ENCODE measurements at regions not wholly inside any gene's neighbourhood (a gene's known extent, or its start where the extent isn't known, plus 50 kb on each side); places are given as distances from the start of the nearest gene placed in this dataset.
A peak's percentile ranks its signal among the peaks of the same experiment; 100 is the strongest.

DNA sequence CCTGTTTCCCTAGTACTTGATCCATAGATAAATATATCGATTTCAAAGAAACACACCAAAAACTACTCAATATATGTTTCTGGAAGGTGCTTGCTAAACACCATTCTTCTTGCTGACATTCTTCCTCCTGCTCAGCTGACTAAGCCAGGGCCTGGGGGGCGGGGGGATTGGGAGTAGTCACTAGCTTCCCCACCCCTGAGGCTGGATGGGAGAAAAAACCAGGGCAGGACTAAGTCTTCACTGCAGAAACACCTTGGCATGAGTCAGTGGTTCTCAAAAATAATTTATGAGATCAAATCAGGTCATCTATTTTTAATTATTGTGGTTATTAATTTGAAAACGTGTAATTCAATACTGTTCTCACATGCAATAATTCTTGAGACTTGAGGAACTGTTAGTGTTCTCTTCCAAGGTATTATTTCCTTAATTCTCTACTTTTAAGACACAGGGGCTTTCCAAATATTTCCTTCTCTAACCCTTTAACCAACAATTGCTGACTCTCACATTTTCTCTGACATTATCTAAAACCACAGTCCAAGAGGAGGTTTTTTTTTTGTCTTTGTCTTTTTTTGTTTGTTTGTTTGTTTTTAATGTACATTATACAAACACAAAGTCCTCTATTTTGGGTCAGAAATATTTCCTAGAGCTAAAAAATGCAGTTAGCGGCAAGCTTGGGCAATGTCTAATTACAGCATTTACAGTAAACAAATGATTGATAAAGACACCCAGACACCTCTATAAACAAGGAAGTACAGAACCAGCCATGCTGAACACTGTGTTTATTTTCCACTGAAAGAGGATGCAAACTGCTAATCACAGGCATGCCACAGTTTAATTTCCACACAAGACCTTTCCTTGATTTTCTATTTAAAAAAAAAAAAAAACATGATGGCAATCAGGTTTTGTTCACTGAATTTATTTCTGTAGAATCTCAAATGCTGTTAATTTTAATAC, 120.3 kb upstream of the USP9X start:
- Histone ChIP-seq H3K27me3 (no peaks in the 10 kb centered on the region), H3K4me1 (ENCODE audit: control insufficient read depth in 1 of 2, insufficient read depth in 1 of 2, low read depth in 1 of 2, low read length in 1 of 2) (peaks cover 25 to 29% of the 10 kb centered on the region in 2 experiments), H3K27ac (peak overlapping the region; percentile 67), H3K4me3 (ENCODE audit: low read depth in 1 of 2, low read length in 1 of 2) (no peak overlapping the region), H3K36me3 (no peaks in the 10 kb centered on the region), H3K9me3 (no peaks in the 10 kb centered on the region)
- no peak for TF ChIP-seq CTCF (IDR thresholded peaks at IDR 0.05)

DNA sequence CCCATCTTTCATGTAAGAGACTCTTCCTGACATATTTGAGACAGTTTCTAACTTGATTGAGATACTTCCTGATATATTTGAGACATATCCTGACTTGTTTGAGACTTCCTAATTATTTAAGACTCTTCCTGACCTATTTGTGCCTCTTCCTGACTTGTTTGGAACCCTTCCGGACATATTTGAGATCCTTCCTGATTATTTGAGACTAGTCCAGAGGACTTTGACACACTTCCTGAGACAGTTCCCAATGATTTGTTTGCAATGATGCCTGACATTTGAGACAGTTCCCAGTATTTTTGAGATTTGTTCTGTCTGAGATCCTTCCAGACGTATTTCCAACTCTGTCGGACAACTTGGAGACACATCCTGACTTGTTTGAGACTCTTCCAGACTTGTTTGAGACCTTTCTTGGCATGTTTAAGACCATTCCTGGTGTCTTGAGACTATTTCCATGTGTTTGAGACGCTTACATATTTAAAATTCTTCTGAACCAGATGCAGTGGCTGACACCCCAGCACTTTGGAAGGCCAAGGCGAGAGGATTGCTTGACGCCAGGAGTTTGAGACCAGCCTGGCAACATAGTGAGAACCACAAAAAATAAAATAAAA, 118.9 kb upstream of the USP9X start:
- H3K4me1 ChIP-seq (ENCODE audit: control insufficient read depth in 1 of 2, insufficient read depth in 1 of 2, low read depth in 1 of 2, low read length in 1 of 2): peaks cover 25 to 29% of the 10 kb centered on the region in 2 experiments
- H3K4me3 ChIP-seq (ENCODE audit: low read depth in 1 of 2, low read length in 1 of 2): no peak overlapping the region
- TF ChIP-seq CTCF (IDR thresholded peaks at IDR 0.05): no peak
- H3K36me3 ChIP-seq: no peaks in the 10 kb centered on the region
- peak overlapping the region; percentile 67 for H3K27ac ChIP-seq
- no peaks in the 10 kb centered on the region for H3K9me3 ChIP-seq
- no peaks in the 10 kb centered on the region for H3K27me3 ChIP-seq

DNA sequence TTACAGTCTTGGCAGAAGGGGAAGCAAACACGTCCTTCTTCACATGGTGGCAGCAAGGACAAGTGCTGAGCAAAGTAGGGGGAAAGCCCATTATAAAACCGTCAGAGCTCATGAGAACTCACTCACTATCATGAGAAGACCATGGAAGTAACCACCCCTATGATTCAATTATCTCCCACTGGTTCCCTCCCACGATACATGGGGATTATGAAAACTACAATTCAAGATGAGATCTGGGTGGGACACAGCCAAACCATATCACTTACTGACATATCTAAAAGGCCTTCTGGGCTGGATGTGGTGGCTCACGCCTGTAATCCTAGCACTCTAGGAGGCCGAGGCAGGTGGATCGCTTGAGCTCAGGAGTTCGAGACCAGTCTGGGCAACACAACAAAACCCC, 117.1 kb upstream of the USP9X start:
- Histone ChIP-seq H3K4me3 (ENCODE audit: low read depth in 1 of 2, low read length in 1 of 2) (no peak overlapping the region), H3K9me3 (no peaks in the 10 kb centered on the region), H3K36me3 (no peaks in the 10 kb centered on the region), H3K27ac (no peak overlapping the region), H3K27me3 (no peaks in the 10 kb centered on the region), H3K4me1 (ENCODE audit: control insufficient read depth in 1 of 2, insufficient read depth in 1 of 2, low read depth in 1 of 2, low read length in 1 of 2) (peaks cover 25 to 29% of the 10 kb centered on the region in 2 experiments)
- TF ChIP-seq CTCF (IDR thresholded peaks at IDR 0.05): no peak

- Histone ChIP-seq H3K36me3 (no peaks in the 10 kb centered on the region), H3K4me3 (ENCODE audit: low read depth in 1 of 2, low read length in 1 of 2) (no peak overlapping the region), H3K27me3 (no peaks in the 10 kb centered on the region), H3K4me1 (ENCODE audit: control insufficient read depth in 1 of 2, insufficient read depth in 1 of 2, low read depth in 1 of 2, low read length in 1 of 2) (no peaks in the 10 kb centered on the region), H3K27ac (no peak overlapping the region), H3K9me3 (no peaks in the 10 kb centered on the region)
- TF ChIP-seq CTCF (IDR thresholded peaks at IDR 0.05): no peak
Observed at GRCh38 chrX:40971736-40972135, 113.5 kb upstream of the USP9X start.

GRCh38 chrX:40973619-40974018, 111.6 kb upstream of the USP9X start:
- Histone ChIP-seq H3K4me1 (ENCODE audit: control insufficient read depth in 1 of 2, insufficient read depth in 1 of 2, low read depth in 1 of 2, low read length in 1 of 2) (no peaks in the 10 kb centered on the region), H3K9me3 (no peaks in the 10 kb centered on the region), H3K27ac (no peak overlapping the region), H3K36me3 (no peaks in the 10 kb centered on the region), H3K27me3 (no peaks in the 10 kb centered on the region), H3K4me3 (ENCODE audit: low read depth in 1 of 2, low read length in 1 of 2) (no peak overlapping the region)
- no peak for TF ChIP-seq CTCF (IDR thresholded peaks at IDR 0.05)

Data from neutrophil (primary cell).